KMS-11 (cell line): ENCODE measurements at regions not wholly inside any gene's neighbourhood (a gene's known extent, or its start where the extent isn't known, plus 50 kb on each side); places are given as distances from the start of the nearest gene placed in this dataset.

Experiments used
- H2AFZ ChIP-seq: fragments of 200-600 bp; sonication (generic); 2 replicates; pipeline ENCODE4 v1.6.1; 2016; ENCODE audit warnings: antibody characterized with exemption, mixed run types, low read depth
- H3K27ac ChIP-seq: fragments of 200-600 bp; sonication (generic); 2 replicates; pipeline ENCODE4 v1.6.1; 2016; ENCODE audit warnings: mild to moderate bottlenecking, mixed run types
- H3K27me3 ChIP-seq: fragments of 200-600 bp; sonication (generic); 2 replicates; pipeline ENCODE4 v1.6.1; 2017; ENCODE audit warnings: mild to moderate bottlenecking, low read depth, mixed run types, moderate library complexity; ENCODE audit not compliant: insufficient read depth
- H3K36me3 ChIP-seq: fragments of 200-600 bp; sonication (generic); 2 replicates; pipeline ENCODE4 v1.6.1; 2017; ENCODE audit warnings: mild to moderate bottlenecking, mixed run types; ENCODE audit not compliant: insufficient read depth
- H3K4me1 ChIP-seq: fragments of 200-600 bp; sonication (generic); 2 replicates; pipeline ENCODE4 v1.6.1; 2016; ENCODE audit warnings: mild to moderate bottlenecking, low read depth, mixed run types; ENCODE audit not compliant: poor library complexity, severe bottlenecking
- H3K4me2 ChIP-seq: fragments of 200-600 bp; sonication (generic); 2 replicates; pipeline ENCODE4 v1.7.0; 2016; ENCODE audit warnings: mild to moderate bottlenecking, mixed run types
- H3K4me3 ChIP-seq: fragments of 200-600 bp; sonication (generic); IDR thresholded peaks from 2 replicates; pipeline ENCODE4 v1.6.1; 2017; ENCODE audit warnings: low read depth, low read length, mixed read lengths; ENCODE audit not compliant: insufficient read depth
- H3K79me2 ChIP-seq: fragments of 200-600 bp; sonication (generic); 2 replicates; pipeline ENCODE4 v1.6.1; 2016; ENCODE audit warnings: low read depth, mixed run types; ENCODE audit not compliant: insufficient read depth
- H3K9ac ChIP-seq: fragments of 200-600 bp; sonication (generic); 2 replicates; pipeline ENCODE4 v1.6.1; 2016; ENCODE audit warnings: mild to moderate bottlenecking, mixed run types
- H4K20me1 ChIP-seq: fragments of 200-600 bp; sonication (generic); 2 replicates; pipeline ENCODE4 v1.6.1; 2016; ENCODE audit warnings: mild to moderate bottlenecking, mixed run types; ENCODE audit not compliant: insufficient read depth
- TF ChIP-seq, protein P1 (sequence below): fragments of 200-600 bp; sonication (generic); conservative IDR thresholded peaks from 2 replicates; pipeline ENCODE4 v1.6.1; 2017; ENCODE audit warnings: low read depth, mild to moderate bottlenecking, antibody characterized with exemption, low read length, moderate library complexity, mixed read lengths

DNA sequence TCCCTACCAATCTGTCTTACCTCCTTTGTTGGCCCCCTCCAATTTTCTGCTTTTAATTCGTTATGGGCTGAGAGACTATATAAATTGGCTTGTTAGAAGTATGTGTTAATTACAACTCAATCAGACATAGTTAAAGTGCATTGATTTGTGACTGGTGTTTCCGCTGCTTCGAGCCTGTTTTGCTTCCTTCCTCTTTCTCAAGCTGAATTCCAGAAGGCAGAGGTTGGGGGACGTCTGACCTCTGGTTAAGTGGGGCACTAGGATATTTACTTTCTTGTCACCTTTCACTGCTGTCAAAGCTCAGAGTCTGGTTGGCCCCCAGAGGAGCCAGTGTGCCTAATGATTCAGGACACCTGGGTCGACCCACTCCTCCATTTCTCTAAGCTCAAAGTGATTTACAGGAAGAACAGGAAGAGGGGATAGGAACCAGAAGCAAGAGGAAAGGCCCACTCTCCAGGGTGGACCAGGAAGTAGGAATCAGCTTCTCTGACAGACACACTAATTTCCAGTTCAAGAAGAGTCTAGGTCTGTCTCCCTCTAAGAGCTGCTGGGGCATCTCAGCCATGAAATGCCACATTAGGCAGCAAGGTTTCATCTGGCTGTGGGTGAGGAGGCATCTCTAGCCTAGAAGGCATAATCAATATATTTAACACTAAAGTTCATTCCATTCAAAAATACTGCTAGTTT lies 397.2 kb upstream of the NPVF start:
- Histone ChIP-seq H3K9ac (no peak overlapping the region), H3K27ac (no peak overlapping the region), H2AFZ (no peak overlapping the region), H3K79me2 (no peaks in the 10 kb centered on the region), H3K4me1 (no peaks in the 10 kb centered on the region), H3K27me3 (no peaks in the 10 kb centered on the region), H4K20me1 (no peaks in the 10 kb centered on the region), H3K36me3 (no peaks in the 10 kb centered on the region), H3K4me3 (no peak overlapping the region), H3K4me2 (no peak overlapping the region)
- TF ChIP-seq, protein P1, sequence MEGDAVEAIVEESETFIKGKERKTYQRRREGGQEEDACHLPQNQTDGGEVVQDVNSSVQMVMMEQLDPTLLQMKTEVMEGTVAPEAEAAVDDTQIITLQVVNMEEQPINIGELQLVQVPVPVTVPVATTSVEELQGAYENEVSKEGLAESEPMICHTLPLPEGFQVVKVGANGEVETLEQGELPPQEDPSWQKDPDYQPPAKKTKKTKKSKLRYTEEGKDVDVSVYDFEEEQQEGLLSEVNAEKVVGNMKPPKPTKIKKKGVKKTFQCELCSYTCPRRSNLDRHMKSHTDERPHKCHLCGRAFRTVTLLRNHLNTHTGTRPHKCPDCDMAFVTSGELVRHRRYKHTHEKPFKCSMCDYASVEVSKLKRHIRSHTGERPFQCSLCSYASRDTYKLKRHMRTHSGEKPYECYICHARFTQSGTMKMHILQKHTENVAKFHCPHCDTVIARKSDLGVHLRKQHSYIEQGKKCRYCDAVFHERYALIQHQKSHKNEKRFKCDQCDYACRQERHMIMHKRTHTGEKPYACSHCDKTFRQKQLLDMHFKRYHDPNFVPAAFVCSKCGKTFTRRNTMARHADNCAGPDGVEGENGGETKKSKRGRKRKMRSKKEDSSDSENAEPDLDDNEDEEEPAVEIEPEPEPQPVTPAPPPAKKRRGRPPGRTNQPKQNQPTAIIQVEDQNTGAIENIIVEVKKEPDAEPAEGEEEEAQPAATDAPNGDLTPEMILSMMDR = no peak

DNA sequence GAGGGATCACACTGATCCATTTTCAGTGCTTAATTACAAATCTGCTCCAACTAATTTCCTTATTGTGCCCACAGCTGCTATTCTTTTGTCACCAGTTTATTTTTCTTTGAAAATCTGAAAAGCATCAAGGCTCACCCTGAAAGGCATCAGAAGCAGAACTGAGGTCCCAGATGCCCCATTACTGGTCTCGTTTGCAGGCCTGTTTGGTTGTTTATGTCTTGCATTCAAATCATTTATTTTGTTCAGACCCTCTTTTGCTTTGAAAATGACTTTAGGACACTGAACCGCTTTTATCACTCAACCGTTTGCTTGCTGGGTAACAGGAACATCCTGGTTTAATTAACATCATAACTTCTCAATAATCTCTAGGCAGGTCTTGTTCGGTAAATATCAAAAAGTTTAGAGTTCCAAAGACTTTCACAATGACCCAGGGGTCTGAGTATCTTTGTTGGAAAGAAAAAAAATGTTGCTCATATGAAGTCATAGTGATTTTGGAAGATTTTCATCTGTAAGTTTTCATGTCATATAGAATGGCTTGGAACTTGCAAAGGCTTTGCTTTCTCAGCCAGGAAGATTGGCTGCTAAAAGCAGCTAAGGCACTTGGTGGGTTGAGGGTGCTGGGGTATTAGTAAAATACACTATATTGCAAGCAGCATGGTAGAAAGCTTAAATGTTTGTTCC lies 398.3 kb upstream of the NPVF start:
- Histone ChIP-seq H3K36me3 (no peaks in the 10 kb centered on the region), H3K4me1 (no peaks in the 10 kb centered on the region), H3K4me3 (no peak overlapping the region), H2AFZ (no peak overlapping the region), H3K27me3 (no peaks in the 10 kb centered on the region), H3K4me2 (no peak overlapping the region), H3K27ac (no peak overlapping the region), H3K9ac (no peak overlapping the region), H4K20me1 (no peaks in the 10 kb centered on the region), H3K79me2 (no peaks in the 10 kb centered on the region)
- TF ChIP-seq, protein P1 = no peak

DNA sequence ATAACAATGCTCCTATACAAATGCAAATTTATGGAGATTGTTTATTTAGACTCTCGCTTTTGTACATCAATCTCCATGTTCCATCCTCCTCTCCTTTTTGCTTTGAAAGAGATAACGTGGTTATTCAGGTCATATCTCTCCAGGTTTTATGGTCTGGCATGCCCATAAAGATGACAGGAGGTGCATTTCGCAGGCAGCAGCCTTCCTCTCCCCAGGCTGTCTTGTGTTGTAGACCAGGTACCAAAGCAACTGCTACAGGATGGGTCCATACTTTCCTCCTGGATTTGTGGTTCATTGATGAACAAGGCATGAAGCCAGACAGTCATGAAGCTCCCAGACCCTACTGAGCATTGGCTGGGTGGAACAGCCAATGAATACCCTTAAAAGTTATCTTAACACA lies 400.2 kb upstream of the NPVF start:
- Histone ChIP-seq H3K4me1 (no peaks in the 10 kb centered on the region), H3K27ac (no peak overlapping the region), H3K36me3 (no peaks in the 10 kb centered on the region), H3K27me3 (no peaks in the 10 kb centered on the region), H2AFZ (no peak overlapping the region), H4K20me1 (no peaks in the 10 kb centered on the region), H3K79me2 (no peaks in the 10 kb centered on the region), H3K4me3 (no peak overlapping the region), H3K4me2 (no peak overlapping the region), H3K9ac (no peak overlapping the region)
- TF ChIP-seq, protein P1 = no peak

DNA sequence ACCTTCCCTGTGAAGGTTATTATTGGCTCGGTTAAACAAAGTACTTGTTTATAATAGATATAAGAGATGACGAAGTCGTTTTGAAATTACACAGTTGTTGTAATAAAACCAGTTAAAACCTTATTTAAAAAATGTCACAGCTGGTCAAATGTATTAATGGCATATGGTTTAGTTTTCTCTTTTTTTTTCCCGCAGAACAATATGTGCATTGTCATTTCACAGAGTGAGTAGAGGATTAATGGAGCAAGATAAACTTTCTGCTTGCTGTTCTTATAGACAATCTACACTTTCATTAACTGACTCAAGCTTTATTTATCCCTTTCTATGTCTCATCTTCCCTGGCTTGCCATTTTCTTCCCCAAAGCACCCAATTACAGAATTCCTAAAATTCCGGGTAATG lies 404.3 kb upstream of the NPVF start:
- H3K27me3 ChIP-seq = no peaks in the 10 kb centered on the region
- no peaks in the 10 kb centered on the region for H4K20me1 ChIP-seq
- H3K27ac ChIP-seq = no peak overlapping the region
- TF ChIP-seq, protein P1 = no peak
- H3K4me3 ChIP-seq = no peak overlapping the region
- no peaks in the 10 kb centered on the region for H3K79me2 ChIP-seq
- no peak overlapping the region for H3K9ac ChIP-seq
- H2AFZ ChIP-seq = no peak overlapping the region
- H3K4me1 ChIP-seq = no peaks in the 10 kb centered on the region
- H3K36me3 ChIP-seq = no peaks in the 10 kb centered on the region
- H3K4me2 ChIP-seq = no peak overlapping the region
